ENCODE measurements at regions not wholly inside any gene's neighbourhood (a gene's known extent, or its start where the extent isn't known, plus 50 kb on each side); places are given as distances from the start of the nearest gene placed in this dataset.

GRCh38 chr21:15379776-15380175, 315.0 kb upstream of the NRIP1 start:
- DNase-seq, result peak; percentile 45 to 83
- H3K9me3 ChIP-seq (replicated peaks), result no peaks in the 10 kb centered on the region
- H3K4me1 ChIP-seq, result peaks cover 11% of the 10 kb centered on the region
- H3K4me3 ChIP-seq, result no peak overlapping the region
- H3K36me3 ChIP-seq, result no peaks in the 10 kb centered on the region
- H3K27ac ChIP-seq, result no peak overlapping the region
- H3K27me3 ChIP-seq, result no peaks in the 10 kb centered on the region

GRCh38 chr21:15383588-15383987, 318.8 kb upstream of the NRIP1 start:
- H3K4me3 ChIP-seq, result no peak overlapping the region
- no peaks in the 10 kb centered on the region for H3K9me3 ChIP-seq (replicated peaks)
- H3K27ac ChIP-seq, result no peak overlapping the region
- no peaks in the 10 kb centered on the region for H3K36me3 ChIP-seq
- no peaks in the 10 kb centered on the region for H3K27me3 ChIP-seq
- DNase-seq, result no peak
- peaks cover 11% of the 10 kb centered on the region for H3K4me1 ChIP-seq

GRCh38 chr21:15390049-15390448, 325.2 kb upstream of the NRIP1 start:
- no peak for DNase-seq
- no peaks in the 10 kb centered on the region for H3K9me3 ChIP-seq (replicated peaks)
- H3K27me3 ChIP-seq, result no peaks in the 10 kb centered on the region
- no peak overlapping the region for H3K4me3 ChIP-seq
- H3K4me1 ChIP-seq, result no peaks in the 10 kb centered on the region
- H3K27ac ChIP-seq, result no peak overlapping the region
- no peaks in the 10 kb centered on the region for H3K36me3 ChIP-seq

GRCh38 chr21:15397258-15397657, 332.5 kb upstream of the NRIP1 start:
- no peaks in the 10 kb centered on the region for H3K27me3 ChIP-seq
- no peaks in the 10 kb centered on the region for H3K36me3 ChIP-seq
- no peak overlapping the region for H3K4me3 ChIP-seq
- H3K9me3 ChIP-seq (replicated peaks), result no peaks in the 10 kb centered on the region
- DNase-seq, result peak; percentile 34 to 74
- no peak overlapping the region for H3K27ac ChIP-seq
- H3K4me1 ChIP-seq, result no peaks in the 10 kb centered on the region

GRCh38 chr21:15400905-15401304, 328.9 kb upstream of the USP25 start:
- Histone ChIP-seq H3K36me3 (no peaks in the 10 kb centered on the region), H3K4me3 (no peak overlapping the region), H3K4me1 (no peaks in the 10 kb centered on the region), H3K27me3 (no peaks in the 10 kb centered on the region), H3K27ac (no peak overlapping the region), H3K9me3 (replicated peaks) (no peaks in the 10 kb centered on the region)
- no peak for DNase-seq

GRCh38 chr21:15401331-15401730, 328.5 kb upstream of the USP25 start:
- Histone ChIP-seq H3K4me1 (no peaks in the 10 kb centered on the region), H3K27me3 (no peaks in the 10 kb centered on the region), H3K27ac (no peak overlapping the region), H3K36me3 (no peaks in the 10 kb centered on the region), H3K9me3 (replicated peaks) (no peaks in the 10 kb centered on the region), H3K4me3 (no peak overlapping the region)
- DNase-seq, result no peak

GRCh38 chr21:15405214-15405613, 324.6 kb upstream of the USP25 start:
- no peak overlapping the region for H3K27ac ChIP-seq
- H3K4me3 ChIP-seq, result no peak overlapping the region
- no peaks in the 10 kb centered on the region for H3K4me1 ChIP-seq
- no peaks in the 10 kb centered on the region for H3K9me3 ChIP-seq (replicated peaks)
- no peaks in the 10 kb centered on the region for H3K27me3 ChIP-seq
- DNase-seq, result no peak
- H3K36me3 ChIP-seq, result no peaks in the 10 kb centered on the region

GRCh38 chr21:15406791-15407190, 323.0 kb upstream of the USP25 start:
- H3K27me3 ChIP-seq, result no peaks in the 10 kb centered on the region
- H3K36me3 ChIP-seq, result no peaks in the 10 kb centered on the region
- no peak overlapping the region for H3K27ac ChIP-seq
- H3K4me3 ChIP-seq, result no peak overlapping the region
- no peak for DNase-seq
- H3K9me3 ChIP-seq (replicated peaks), result no peaks in the 10 kb centered on the region
- H3K4me1 ChIP-seq, result no peaks in the 10 kb centered on the region

GRCh38 chr21:15407585-15407984, 322.2 kb upstream of the USP25 start:
- H3K36me3 ChIP-seq, result no peaks in the 10 kb centered on the region
- no peak for DNase-seq
- no peak overlapping the region for H3K4me3 ChIP-seq
- H3K27ac ChIP-seq, result no peak overlapping the region
- H3K9me3 ChIP-seq (replicated peaks), result no peaks in the 10 kb centered on the region
- no peaks in the 10 kb centered on the region for H3K4me1 ChIP-seq
- no peaks in the 10 kb centered on the region for H3K27me3 ChIP-seq

GRCh38 chr21:15408089-15408488, 321.7 kb upstream of the USP25 start:
- Histone ChIP-seq H3K4me3 (no peak overlapping the region), H3K9me3 (replicated peaks) (no peaks in the 10 kb centered on the region), H3K27ac (no peak overlapping the region)

GRCh38 chr21:15409031-15409430, 320.8 kb upstream of the USP25 start:
- DNase-seq, result no peak
- Histone ChIP-seq H3K36me3 (no peaks in the 10 kb centered on the region), H3K4me3 (no peak overlapping the region), H3K4me1 (no peaks in the 10 kb centered on the region), H3K9me3 (replicated peaks) (no peaks in the 10 kb centered on the region), H3K27ac (no peak overlapping the region), H3K27me3 (no peaks in the 10 kb centered on the region)

More at GRCh38 chr21:15408089-15408488, 321.7 kb upstream of the USP25 start:
- DNase-seq, result no peak
- Histone ChIP-seq H3K4me1 (no peaks in the 10 kb centered on the region), H3K36me3 (no peaks in the 10 kb centered on the region), H3K27me3 (no peaks in the 10 kb centered on the region)

- no peaks in the 10 kb centered on the region for H3K4me1 ChIP-seq
- no peak overlapping the region for H3K4me3 ChIP-seq
- no peaks in the 10 kb centered on the region for H3K9me3 ChIP-seq (replicated peaks)
- DNase-seq, result no peak
- no peaks in the 10 kb centered on the region for H3K27me3 ChIP-seq
- no peaks in the 10 kb centered on the region for H3K36me3 ChIP-seq
- H3K27ac ChIP-seq, result no peak overlapping the region
These were observed 318.9 kb upstream of the USP25 start for GRCh38 chr21:15410853-15411252.

GRCh38 chr21:15414057-15414456, 315.7 kb upstream of the USP25 start:
- DNase-seq, result no peak
- H3K9me3 ChIP-seq (replicated peaks), result no peaks in the 10 kb centered on the region
- H3K27me3 ChIP-seq, result no peaks in the 10 kb centered on the region
- H3K36me3 ChIP-seq, result no peaks in the 10 kb centered on the region
- H3K4me1 ChIP-seq, result no peaks in the 10 kb centered on the region
- no peak overlapping the region for H3K4me3 ChIP-seq
- H3K27ac ChIP-seq, result no peak overlapping the region

- Histone ChIP-seq H3K4me3 (no peak overlapping the region), H3K4me1 (no peaks in the 10 kb centered on the region), H3K27ac (no peak overlapping the region), H3K9me3 (replicated peaks) (no peaks in the 10 kb centered on the region), H3K36me3 (no peaks in the 10 kb centered on the region), H3K27me3 (no peaks in the 10 kb centered on the region)
- no peak for DNase-seq
These were observed 314.1 kb upstream of the USP25 start for GRCh38 chr21:15415541-15416261.

GRCh38 chr21:15421441-15421881, 308.3 kb upstream of the USP25 start:
- Histone ChIP-seq H3K4me1 (peaks cover 23% of the 10 kb centered on the region), H3K36me3 (no peaks in the 10 kb centered on the region), H3K9me3 (replicated peaks) (no peaks in the 10 kb centered on the region), H3K27ac (no peak overlapping the region), H3K4me3 (no peak overlapping the region), H3K27me3 (no peaks in the 10 kb centered on the region)
- peak in 1 of 2 experiments; percentile 61 for DNase-seq

- Histone ChIP-seq H3K27me3 (no peaks in the 10 kb centered on the region), H3K27ac (peak overlapping the region; percentile 71), H3K4me3 (no peak overlapping the region), H3K36me3 (no peaks in the 10 kb centered on the region), H3K9me3 (replicated peaks) (no peaks in the 10 kb centered on the region), H3K4me1 (peaks cover 23% of the 10 kb centered on the region)
- DNase-seq, result no peak
These were observed 307.8 kb upstream of the USP25 start for GRCh38 chr21:15421947-15422346.

Data from SJCRH30 (cell line).